ENCODE measurements at regions not wholly inside any gene's neighbourhood (a gene's known extent, or its start where the extent isn't known, plus 50 kb on each side); places are given as distances from the start of the nearest gene placed in this dataset.

DNA sequence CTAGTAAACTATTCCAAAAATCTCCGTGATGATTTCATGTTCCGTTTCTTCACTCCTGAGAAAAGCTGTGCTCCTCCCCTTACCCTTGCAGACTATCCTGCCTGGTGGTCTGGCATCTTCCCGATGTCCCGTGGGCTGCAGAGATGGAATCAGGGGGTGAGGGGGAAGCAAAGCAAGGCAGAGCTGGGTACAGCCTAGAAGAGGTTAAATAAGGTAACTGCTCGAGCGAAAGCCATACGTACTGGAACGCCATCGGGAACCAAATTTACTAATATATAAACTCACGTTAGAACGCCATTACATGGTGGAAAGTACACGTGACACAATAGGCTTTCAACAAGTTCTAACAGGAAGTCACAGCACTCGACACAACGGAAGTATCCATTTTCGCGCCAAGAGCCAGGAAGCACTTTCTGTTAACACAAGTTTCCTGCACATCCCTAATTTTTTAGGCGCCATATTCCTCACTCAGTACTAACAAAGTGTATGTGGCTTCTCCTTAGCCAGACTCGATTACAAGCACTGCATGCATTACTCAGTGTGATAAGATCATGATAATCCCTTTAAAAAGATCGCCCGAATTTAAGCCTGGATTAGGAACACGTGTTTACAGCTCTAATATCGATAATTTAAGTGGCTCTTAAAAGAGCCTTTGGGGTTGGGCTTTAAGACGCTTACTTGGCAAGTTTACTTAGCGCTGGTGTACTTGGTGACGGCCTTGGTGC, 101.6 kb upstream of the PRSS16 start (continued):
- TF ChIP-seq ZNF790 (CRISPR knock-in tag; IDR thresholded peaks at IDR 0.05; ENCODE audit: borderline replicate concordance), result no peak
- no peak for TF ChIP-seq ZNF350 (CRISPR knock-in tag; IDR thresholded peaks at IDR 0.05; ENCODE audit: borderline replicate concordance, low read depth)
- TF ChIP-seq ZBTB7B (CRISPR knock-in tag; IDR thresholded peaks at IDR 0.05), result no peak
- peak; percentile 83 for TF ChIP-seq RBM22 (optimal IDR thresholded peaks at IDR 0.05; ENCODE audit: low read length)
- TF ChIP-seq PCBP1 (IDR thresholded peaks at IDR 0.05; ENCODE audit: borderline replicate concordance, low read depth, low read length), result no peak
- TF ChIP-seq, protein P1, sequence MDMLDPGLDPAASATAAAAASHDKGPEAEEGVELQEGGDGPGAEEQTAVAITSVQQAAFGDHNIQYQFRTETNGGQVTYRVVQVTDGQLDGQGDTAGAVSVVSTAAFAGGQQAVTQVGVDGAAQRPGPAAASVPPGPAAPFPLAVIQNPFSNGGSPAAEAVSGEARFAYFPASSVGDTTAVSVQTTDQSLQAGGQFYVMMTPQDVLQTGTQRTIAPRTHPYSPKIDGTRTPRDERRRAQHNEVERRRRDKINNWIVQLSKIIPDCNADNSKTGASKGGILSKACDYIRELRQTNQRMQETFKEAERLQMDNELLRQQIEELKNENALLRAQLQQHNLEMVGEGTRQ (IDR thresholded peaks at IDR 0.05; ENCODE audit: low read depth, low read length), result 0 out of 2 replicates have a peak, but pooled peaks have one; percentile 34
- TF ChIP-seq, protein P1 (CRISPR knock-in tag; IDR thresholded peaks at IDR 0.05; ENCODE audit: borderline replicate concordance), result no peak
- TF ChIP-seq, protein P2, sequence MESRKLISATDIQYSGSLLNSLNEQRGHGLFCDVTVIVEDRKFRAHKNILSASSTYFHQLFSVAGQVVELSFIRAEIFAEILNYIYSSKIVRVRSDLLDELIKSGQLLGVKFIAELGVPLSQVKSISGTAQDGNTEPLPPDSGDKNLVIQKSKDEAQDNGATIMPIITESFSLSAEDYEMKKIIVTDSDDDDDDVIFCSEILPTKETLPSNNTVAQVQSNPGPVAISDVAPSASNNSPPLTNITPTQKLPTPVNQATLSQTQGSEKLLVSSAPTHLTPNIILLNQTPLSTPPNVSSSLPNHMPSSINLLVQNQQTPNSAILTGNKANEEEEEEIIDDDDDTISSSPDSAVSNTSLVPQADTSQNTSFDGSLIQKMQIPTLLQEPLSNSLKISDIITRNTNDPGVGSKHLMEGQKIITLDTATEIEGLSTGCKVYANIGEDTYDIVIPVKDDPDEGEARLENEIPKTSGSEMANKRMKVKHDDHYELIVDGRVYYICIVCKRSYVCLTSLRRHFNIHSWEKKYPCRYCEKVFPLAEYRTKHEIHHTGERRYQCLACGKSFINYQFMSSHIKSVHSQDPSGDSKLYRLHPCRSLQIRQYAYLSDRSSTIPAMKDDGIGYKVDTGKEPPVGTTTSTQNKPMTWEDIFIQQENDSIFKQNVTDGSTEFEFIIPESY (CRISPR knock-in tag; IDR thresholded peaks at IDR 0.05), result no peak; the same call in 1 of the 2 replicates
- no peak for TF ChIP-seq KAT7 (CRISPR knock-in tag; IDR thresholded peaks at IDR 0.05; ENCODE audit: borderline replicate concordance)
- no peak for TF ChIP-seq SPEN (CRISPR knock-in tag; IDR thresholded peaks at IDR 0.05; ENCODE audit: low read depth)
- no peak for TF ChIP-seq ZNF746 (CRISPR knock-in tag; IDR thresholded peaks at IDR 0.05)
- no peak for TF ChIP-seq ZNF777 (CRISPR knock-in tag; IDR thresholded peaks at IDR 0.05)
- no peak for TF ChIP-seq ISX (CRISPR knock-in tag; conservative IDR thresholded peaks at IDR 0.05)
- no peak for TF ChIP-seq KDM2A (CRISPR knock-in tag; IDR thresholded peaks at IDR 0.05; ENCODE audit: borderline replicate concordance, low read depth)
- no peak for TF ChIP-seq LCORL (IDR thresholded peaks at IDR 0.05)
- TF ChIP-seq LCORL (CRISPR knock-in tag; IDR thresholded peaks at IDR 0.05), result no peak
- no peak for TF ChIP-seq DR1 (CRISPR knock-in tag; IDR thresholded peaks at IDR 0.05)
- TF ChIP-seq, protein P3, sequence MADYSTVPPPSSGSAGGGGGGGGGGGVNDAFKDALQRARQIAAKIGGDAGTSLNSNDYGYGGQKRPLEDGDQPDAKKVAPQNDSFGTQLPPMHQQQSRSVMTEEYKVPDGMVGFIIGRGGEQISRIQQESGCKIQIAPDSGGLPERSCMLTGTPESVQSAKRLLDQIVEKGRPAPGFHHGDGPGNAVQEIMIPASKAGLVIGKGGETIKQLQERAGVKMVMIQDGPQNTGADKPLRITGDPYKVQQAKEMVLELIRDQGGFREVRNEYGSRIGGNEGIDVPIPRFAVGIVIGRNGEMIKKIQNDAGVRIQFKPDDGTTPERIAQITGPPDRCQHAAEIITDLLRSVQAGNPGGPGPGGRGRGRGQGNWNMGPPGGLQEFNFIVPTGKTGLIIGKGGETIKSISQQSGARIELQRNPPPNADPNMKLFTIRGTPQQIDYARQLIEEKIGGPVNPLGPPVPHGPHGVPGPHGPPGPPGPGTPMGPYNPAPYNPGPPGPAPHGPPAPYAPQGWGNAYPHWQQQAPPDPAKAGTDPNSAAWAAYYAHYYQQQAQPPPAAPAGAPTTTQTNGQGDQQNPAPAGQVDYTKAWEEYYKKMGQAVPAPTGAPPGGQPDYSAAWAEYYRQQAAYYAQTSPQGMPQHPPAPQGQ (CRISPR knock-in tag; IDR thresholded peaks at IDR 0.05; ENCODE audit: borderline replicate concordance), result no peak
- TF ChIP-seq ZIK1 (CRISPR knock-in tag; IDR thresholded peaks at IDR 0.05; ENCODE audit: borderline replicate concordance, low read depth), result no peak
- no peak for TF ChIP-seq ZFY (CRISPR knock-in tag; IDR thresholded peaks at IDR 0.05)
- TF ChIP-seq ZFP1 (CRISPR knock-in tag; IDR thresholded peaks at IDR 0.05), result no peak
- 0 out of 2 replicates have a peak, but pooled peaks have one; percentile 22 for TF ChIP-seq HDAC1 (CRISPR knock-in tag; IDR thresholded peaks at IDR 0.05)
- no peak for TF ChIP-seq TBL1XR1 (IDR thresholded peaks at IDR 0.05; ENCODE audit: borderline replicate concordance, low read length, partially characterized antibody)
- 0 out of 2 replicates have a peak, but pooled peaks have one; percentile 26 for TF ChIP-seq POLR2AphosphoS5 (IDR thresholded peaks at IDR 0.05; ENCODE audit: low read depth, low read length)
- peak; percentile 31; the same call in 1 of the 2 replicates for TF ChIP-seq GATAD1 (CRISPR knock-in tag; IDR thresholded peaks at IDR 0.05)
- no peak for TF ChIP-seq ZNF441 (CRISPR knock-in tag; IDR thresholded peaks at IDR 0.05; ENCODE audit: borderline replicate concordance)
- TF ChIP-seq BRCA1 (CRISPR knock-in tag; IDR thresholded peaks at IDR 0.05), result no peak

All from HepG2 (cell line).